Osteocyte (in vitro differentiated cells): ENCODE measurements at regions not wholly inside any gene's neighbourhood (a gene's known extent, or its start where the extent isn't known, plus 50 kb on each side); places are given as distances from the start of the nearest gene placed in this dataset.

Experiments used
- DNase-seq: peaks from one replicate; pipeline ENCODE4 v3.0.0; 2021; ENCODE audit warnings: mixed read lengths; ENCODE audit not compliant: unreplicated experiment; ENCODE audit errors: extremely low spot score
- H3K27ac Mint-ChIP-seq: one replicate; pipeline ENCODE4 v1.8.0; 2021; ENCODE audit warnings: mild to moderate bottlenecking, mixed read lengths; ENCODE audit not compliant: unreplicated experiment
- H3K27me3 Mint-ChIP-seq: one replicate; pipeline ENCODE4 v1.8.0; 2021; ENCODE audit warnings: mixed read lengths; ENCODE audit not compliant: unreplicated experiment
- H3K36me3 Mint-ChIP-seq: one replicate; pipeline ENCODE4 v1.8.0; 2021; ENCODE audit warnings: mixed read lengths; ENCODE audit not compliant: unreplicated experiment
- H3K4me1 Mint-ChIP-seq: one replicate; pipeline ENCODE4 v1.8.0; 2021; ENCODE audit warnings: mixed read lengths; ENCODE audit not compliant: unreplicated experiment
- H3K4me3 Mint-ChIP-seq: one replicate; pipeline ENCODE4 v1.8.0; 2021; ENCODE audit warnings: mild to moderate bottlenecking, moderate library complexity, mixed read lengths; ENCODE audit not compliant: unreplicated experiment
- H3K9me3 Mint-ChIP-seq: one replicate; pipeline ENCODE4 v1.8.0; 2021; ENCODE audit warnings: mixed read lengths; ENCODE audit not compliant: unreplicated experiment
- CTCF ChIP-seq: fragments of 200-600 bp; sonication (generic); IDR thresholded peaks from 2 replicates; pipeline ENCODE4 v1.5.0; 2021; ENCODE audit warnings: antibody characterized with exemption, mild to moderate bottlenecking, moderate library complexity

GRCh38 chr5:82551192-82551591 is 273.0 kb upstream of the RPS23 start:
- Mint-ChIP-seq H3K36me3 (no peaks in the 10 kb centered on the region), H3K4me3 (no peak overlapping the region), H3K27me3 (peaks cover 37% of the 10 kb centered on the region), H3K9me3 (no peaks in the 10 kb centered on the region), H3K4me1 (no peaks in the 10 kb centered on the region), H3K27ac (no peak overlapping the region)
- no peak for DNase-seq
- TF ChIP-seq CTCF = no peak

- Mint-ChIP-seq H3K36me3 (no peaks in the 10 kb centered on the region), H3K27me3 (peaks cover 30% of the 10 kb centered on the region), H3K9me3 (no peaks in the 10 kb centered on the region), H3K4me3 (no peak overlapping the region), H3K4me1 (no peaks in the 10 kb centered on the region), H3K27ac (no peak overlapping the region)
- no peak for TF ChIP-seq CTCF
- no peak for DNase-seq
Observed at GRCh38 chr5:82549263-82549662, 271.1 kb upstream of the RPS23 start.

- Mint-ChIP-seq H3K4me3 (no peak overlapping the region), H3K27me3 (peaks cover 10% of the 10 kb centered on the region), H3K9me3 (no peaks in the 10 kb centered on the region), H3K4me1 (no peaks in the 10 kb centered on the region), H3K36me3 (no peaks in the 10 kb centered on the region), H3K27ac (no peak overlapping the region)
- DNase-seq = no peak
- TF ChIP-seq CTCF = no peak
Observed at GRCh38 chr5:82544004-82544403, 265.9 kb upstream of the RPS23 start.

- H3K27me3 Mint-ChIP-seq = peaks cover 4% of the 10 kb centered on the region
- H3K36me3 Mint-ChIP-seq = no peaks in the 10 kb centered on the region
- H3K27ac Mint-ChIP-seq = no peak overlapping the region
- H3K4me1 Mint-ChIP-seq = peaks cover 2% of the 10 kb centered on the region
- no peak for TF ChIP-seq CTCF
- H3K4me3 Mint-ChIP-seq = no peak overlapping the region
- no peaks in the 10 kb centered on the region for H3K9me3 Mint-ChIP-seq
- DNase-seq = no peak
Observed at GRCh38 chr5:82540301-82540700, 262.1 kb upstream of the RPS23 start.

- DNase-seq = no peak
Observed at GRCh38 chr5:82538339-82539034, 260.3 kb upstream of the RPS23 start.

More at GRCh38 chr5:82538339-82539034, 260.3 kb upstream of the RPS23 start:
- no peak for TF ChIP-seq CTCF
- Mint-ChIP-seq H3K4me3 (no peak overlapping the region), H3K36me3 (no peaks in the 10 kb centered on the region), H3K27me3 (peaks cover 6% of the 10 kb centered on the region), H3K27ac (no peak overlapping the region), H3K4me1 (peaks cover 2% of the 10 kb centered on the region), H3K9me3 (no peaks in the 10 kb centered on the region)
